ENCODE measurements at regions not wholly inside any gene's neighbourhood (a gene's known extent, or its start where the extent isn't known, plus 50 kb on each side); places are given as distances from the start of the nearest gene placed in this dataset.
"Not testable (repeated sequence)": the region's sequence is repeated elsewhere in the genome, so short reads cannot be mapped to it uniquely, and the experiment has no call there.

DNA sequence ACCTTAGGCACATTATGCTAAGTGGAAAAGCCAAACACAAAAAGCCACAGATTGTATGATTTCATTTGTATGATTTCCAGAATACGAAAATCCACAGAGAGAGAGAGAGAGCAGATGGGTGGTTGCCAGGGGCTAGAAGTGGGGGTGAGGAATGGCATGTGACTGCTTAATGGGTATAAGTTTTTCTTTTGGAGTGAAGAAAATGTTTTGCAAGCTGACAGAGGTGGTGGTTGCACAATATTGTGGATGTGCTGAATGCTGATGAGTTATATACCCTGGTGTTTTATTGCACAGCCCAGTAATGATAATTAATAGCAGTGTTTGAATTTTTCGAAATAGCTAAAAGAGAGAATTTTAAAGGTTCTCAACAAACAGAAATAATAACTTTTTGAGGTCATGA is 386.1 kb upstream of the HS3ST1 start:
- Histone ChIP-seq H3K9me3 (ENCODE audit: control insufficient read depth in 1 of 2, insufficient read depth in 1 of 2, low read length in 2 of 2) (peaks cover 0 to 4% of the 10 kb centered on the region in 2 experiments), H3K36me3 (ENCODE audit: insufficient read depth, low read length) (no peaks in the 10 kb centered on the region), H3K4me1 (ENCODE audit: insufficient read depth, low read length) (no peaks in the 10 kb centered on the region), H3K4me3 (ENCODE audit: low read length) (no peak overlapping the region), H3K27ac (ENCODE audit: low read depth in 1 of 2, low read length in 2 of 2) (no peak overlapping the region), H3K27me3 (ENCODE audit: control insufficient read depth in 1 of 2, insufficient read depth in 2 of 2, low read length in 2 of 2) (no peaks in the 10 kb centered on the region)
- H3K36me3 Mint-ChIP-seq (ENCODE audit: low read depth), result no peaks in the 10 kb centered on the region
- TF ChIP-seq, protein P1, sequence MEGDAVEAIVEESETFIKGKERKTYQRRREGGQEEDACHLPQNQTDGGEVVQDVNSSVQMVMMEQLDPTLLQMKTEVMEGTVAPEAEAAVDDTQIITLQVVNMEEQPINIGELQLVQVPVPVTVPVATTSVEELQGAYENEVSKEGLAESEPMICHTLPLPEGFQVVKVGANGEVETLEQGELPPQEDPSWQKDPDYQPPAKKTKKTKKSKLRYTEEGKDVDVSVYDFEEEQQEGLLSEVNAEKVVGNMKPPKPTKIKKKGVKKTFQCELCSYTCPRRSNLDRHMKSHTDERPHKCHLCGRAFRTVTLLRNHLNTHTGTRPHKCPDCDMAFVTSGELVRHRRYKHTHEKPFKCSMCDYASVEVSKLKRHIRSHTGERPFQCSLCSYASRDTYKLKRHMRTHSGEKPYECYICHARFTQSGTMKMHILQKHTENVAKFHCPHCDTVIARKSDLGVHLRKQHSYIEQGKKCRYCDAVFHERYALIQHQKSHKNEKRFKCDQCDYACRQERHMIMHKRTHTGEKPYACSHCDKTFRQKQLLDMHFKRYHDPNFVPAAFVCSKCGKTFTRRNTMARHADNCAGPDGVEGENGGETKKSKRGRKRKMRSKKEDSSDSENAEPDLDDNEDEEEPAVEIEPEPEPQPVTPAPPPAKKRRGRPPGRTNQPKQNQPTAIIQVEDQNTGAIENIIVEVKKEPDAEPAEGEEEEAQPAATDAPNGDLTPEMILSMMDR (IDR thresholded peaks at IDR 0.05), result no peak
- no peak overlapping the region for H3K4me3 Mint-ChIP-seq
- no peaks in the 10 kb centered on the region for H3K4me1 Mint-ChIP-seq (ENCODE audit: low read depth)
- ATAC-seq (ENCODE audit: poor library complexity) (no peak), DNase-seq (no peak)
- intact Hi-C loops (cut with DNase I, micrococcal nuclease), result no loop called here
- no peak overlapping the region for H3K27ac Mint-ChIP-seq
- POLR2A ChIA-PET, result no interaction called here
- H3K27me3 Mint-ChIP-seq, result no peaks in the 10 kb centered on the region
- no peaks in the 10 kb centered on the region for H3K9me3 Mint-ChIP-seq
- CTCF ChIA-PET, result no interaction called here

DNA sequence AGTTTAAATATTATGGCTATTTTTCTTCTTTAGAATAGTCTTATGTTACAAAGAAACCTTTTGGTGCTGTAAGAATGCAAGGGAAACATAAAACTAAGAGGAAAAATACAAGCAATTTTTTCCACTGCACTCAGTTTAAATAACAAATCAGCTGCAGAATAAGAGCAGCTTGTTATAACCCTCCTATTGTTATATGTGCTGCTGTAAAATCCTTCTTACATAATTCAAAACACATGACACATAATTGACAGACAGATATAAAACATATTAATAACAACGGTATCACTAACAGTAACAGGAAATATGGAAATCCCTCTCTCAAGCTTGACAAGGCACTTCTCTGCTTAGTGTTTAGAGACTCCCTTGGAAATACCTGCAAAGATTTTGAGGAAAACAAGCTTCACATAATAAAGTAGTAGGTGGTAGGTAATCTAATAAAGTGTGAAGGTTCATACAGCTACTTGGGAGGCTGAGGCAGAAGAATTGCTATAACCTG is 385.3 kb upstream of the HS3ST1 start:
- TF ChIP-seq, protein P1 (IDR thresholded peaks at IDR 0.05), result no peak
- H3K9me3 Mint-ChIP-seq, result no peaks in the 10 kb centered on the region
- intact Hi-C loops (cut with DNase I, micrococcal nuclease), result no loop called here
- Histone ChIP-seq H3K36me3 (ENCODE audit: insufficient read depth, low read length) (no peaks in the 10 kb centered on the region), H3K4me1 (ENCODE audit: insufficient read depth, low read length) (no peaks in the 10 kb centered on the region), H3K27me3 (ENCODE audit: control insufficient read depth in 1 of 2, insufficient read depth in 2 of 2, low read length in 2 of 2) (no peaks in the 10 kb centered on the region), H3K27ac (ENCODE audit: low read depth in 1 of 2, low read length in 2 of 2) (no peak overlapping the region), H3K4me3 (ENCODE audit: low read length) (no peak overlapping the region), H3K9me3 (ENCODE audit: control insufficient read depth in 1 of 2, insufficient read depth in 1 of 2, low read length in 2 of 2) (peaks cover 0 to 4% of the 10 kb centered on the region in 2 experiments)
- ATAC-seq (ENCODE audit: poor library complexity), result no peak
- H3K4me1 Mint-ChIP-seq (ENCODE audit: low read depth), result no peaks in the 10 kb centered on the region
- DNase-seq, result no peak
- CTCF ChIA-PET, result interaction anchor here (0.7 kb wide), 1 partner anchor 804 kb away, joined by 3 read pairs; no protein-coding TSS in a partner anchor
- no peaks in the 10 kb centered on the region for H3K27me3 Mint-ChIP-seq
- H3K36me3 Mint-ChIP-seq (ENCODE audit: low read depth), result no peaks in the 10 kb centered on the region
- H3K4me3 Mint-ChIP-seq, result no peak overlapping the region
- no peak overlapping the region for H3K27ac Mint-ChIP-seq
- POLR2A ChIA-PET, result no interaction called here

DNA sequence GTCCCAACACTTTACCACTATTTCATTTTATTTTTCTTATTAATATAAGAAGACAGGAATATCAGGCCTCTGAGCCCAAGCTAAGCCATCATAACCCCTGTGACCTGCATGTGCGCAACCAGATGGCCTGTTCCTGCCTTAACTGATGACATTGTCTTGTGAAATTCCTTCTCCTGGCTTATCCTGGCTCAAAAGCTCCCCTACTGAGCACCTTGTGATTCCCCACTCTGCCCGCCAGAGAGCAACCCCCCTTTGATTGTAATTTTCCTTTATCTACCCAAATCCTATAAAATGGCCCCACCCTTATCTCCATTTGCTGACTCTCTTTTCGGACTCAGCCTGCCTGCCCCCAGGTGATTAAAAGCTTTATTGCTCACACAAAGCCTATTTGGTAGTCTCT is 382.8 kb upstream of the HS3ST1 start:
- H3K9me3 Mint-ChIP-seq; H3K27me3 ChIP-seq (ENCODE audit: control insufficient read depth in 1 of 2, insufficient read depth in 2 of 2, low read length in 2 of 2); H3K4me1 ChIP-seq (ENCODE audit: insufficient read depth, low read length); H3K4me1 Mint-ChIP-seq (ENCODE audit: low read depth); H3K4me3 Mint-ChIP-seq; H3K36me3 ChIP-seq (ENCODE audit: insufficient read depth, low read length); H3K36me3 Mint-ChIP-seq (ENCODE audit: low read depth); POLR2A ChIA-PET; H3K27ac Mint-ChIP-seq; H3K9me3 ChIP-seq (ENCODE audit: control insufficient read depth in 1 of 2, insufficient read depth in 1 of 2, low read length in 2 of 2); ATAC-seq (ENCODE audit: poor library complexity); H3K27ac ChIP-seq (ENCODE audit: low read depth in 1 of 2, low read length in 2 of 2); H3K27me3 Mint-ChIP-seq; DNase-seq; intact Hi-C loops (cut with DNase I, micrococcal nuclease); H3K4me3 ChIP-seq (ENCODE audit: low read length): not testable (repeated sequence)
- CTCF ChIA-PET, result interaction anchor here (1.2 kb wide), 1 partner anchor 14 kb away, joined by 3 read pairs; no protein-coding TSS in a partner anchor

DNA sequence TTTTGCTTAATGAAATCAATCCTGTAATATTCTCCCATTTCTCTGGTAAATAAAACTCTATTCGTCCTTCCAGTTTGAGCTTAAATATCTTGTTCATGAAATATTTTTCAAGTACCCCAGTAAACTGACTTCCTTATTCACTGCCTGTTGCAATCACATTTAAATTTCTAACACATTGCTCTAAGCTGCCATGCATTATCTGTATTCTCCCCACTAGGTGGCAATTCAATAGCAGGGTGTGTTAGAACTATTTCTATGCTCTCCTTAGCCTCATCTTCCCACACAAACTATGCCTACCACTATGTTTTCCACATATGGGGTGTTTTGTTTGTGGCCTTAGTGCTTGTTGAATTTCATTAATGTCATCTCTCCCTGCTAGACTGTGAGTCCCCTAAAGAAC is 377.1 kb upstream of the HS3ST1 start:
- no peaks in the 10 kb centered on the region for H3K4me1 ChIP-seq (ENCODE audit: insufficient read depth, low read length)
- POLR2A ChIA-PET, result no interaction called here
- H3K4me3 Mint-ChIP-seq, result no peak overlapping the region
- no peaks in the 10 kb centered on the region for H3K4me1 Mint-ChIP-seq (ENCODE audit: low read depth)
- CTCF ChIA-PET, result no interaction called here
- H3K27ac Mint-ChIP-seq, result no peak overlapping the region
- TF ChIP-seq, protein P1 (IDR thresholded peaks at IDR 0.05), result no peak
- H3K27me3 Mint-ChIP-seq, result no peaks in the 10 kb centered on the region
- H3K36me3 ChIP-seq (ENCODE audit: insufficient read depth, low read length), result no peaks in the 10 kb centered on the region
- no peak overlapping the region for H3K27ac ChIP-seq (ENCODE audit: low read depth in 1 of 2, low read length in 2 of 2)
- no peak overlapping the region for H3K4me3 ChIP-seq (ENCODE audit: low read length)
- no peak for ATAC-seq (ENCODE audit: poor library complexity)
- peak in 2 of 14 experiments; percentile 6 to 8 for DNase-seq
- H3K9me3 Mint-ChIP-seq, result no peaks in the 10 kb centered on the region
- no peaks in the 10 kb centered on the region for H3K27me3 ChIP-seq (ENCODE audit: control insufficient read depth in 1 of 2, insufficient read depth in 2 of 2, low read length in 2 of 2)
- no peaks in the 10 kb centered on the region for H3K36me3 Mint-ChIP-seq (ENCODE audit: low read depth)
- intact Hi-C loops (cut with DNase I, micrococcal nuclease), result no loop called here
- H3K9me3 ChIP-seq (ENCODE audit: control insufficient read depth in 1 of 2, insufficient read depth in 1 of 2, low read length in 2 of 2), result no peaks in the 10 kb centered on the region
